BLaER1 (cell line): ENCODE measurements at regions not wholly inside any gene's neighbourhood (a gene's known extent, or its start where the extent isn't known, plus 50 kb on each side); places are given as distances from the start of the nearest gene placed in this dataset.

Source experiments
- H3K27ac ChIP-seq: shearing (Covaris generic); formaldehyde crosslinking; 2 replicates; pipeline ENCODE4 v1.8.1; 2022
- H3K27me3 ChIP-seq: shearing (Covaris generic); formaldehyde crosslinking; 2 replicates; pipeline ENCODE4 v1.8.1; 2022
- H3K36me3 ChIP-seq: shearing (Covaris generic); formaldehyde crosslinking; 2 replicates; pipeline ENCODE4 v1.8.1; 2022
- H3K4me1 ChIP-seq: shearing (Covaris generic); formaldehyde crosslinking; 2 replicates; pipeline ENCODE4 v1.8.1; 2022
- H3K4me2 ChIP-seq: shearing (Covaris generic); formaldehyde crosslinking; 2 replicates; pipeline ENCODE4 v1.8.1; 2022
- H3K4me3 ChIP-seq: shearing (Covaris generic); formaldehyde crosslinking; 2 replicates; pipeline ENCODE4 v1.8.1; 2022
- H3K9ac ChIP-seq: shearing (Covaris generic); formaldehyde crosslinking; 2 replicates; pipeline ENCODE4 v1.8.1; 2022
- H3K9me3 ChIP-seq: shearing (Covaris generic); formaldehyde crosslinking; 2 replicates; pipeline ENCODE4 v1.8.1; 2022
- H4K20me1 ChIP-seq: shearing (Covaris generic); formaldehyde crosslinking; 2 replicates; pipeline ENCODE4 v1.8.1; 2022
- Cebpa-rat ChIP-seq: shearing (Covaris generic); IDR thresholded peaks from 2 replicates; pipeline ENCODE4 v1.8.1; 2022

DNA sequence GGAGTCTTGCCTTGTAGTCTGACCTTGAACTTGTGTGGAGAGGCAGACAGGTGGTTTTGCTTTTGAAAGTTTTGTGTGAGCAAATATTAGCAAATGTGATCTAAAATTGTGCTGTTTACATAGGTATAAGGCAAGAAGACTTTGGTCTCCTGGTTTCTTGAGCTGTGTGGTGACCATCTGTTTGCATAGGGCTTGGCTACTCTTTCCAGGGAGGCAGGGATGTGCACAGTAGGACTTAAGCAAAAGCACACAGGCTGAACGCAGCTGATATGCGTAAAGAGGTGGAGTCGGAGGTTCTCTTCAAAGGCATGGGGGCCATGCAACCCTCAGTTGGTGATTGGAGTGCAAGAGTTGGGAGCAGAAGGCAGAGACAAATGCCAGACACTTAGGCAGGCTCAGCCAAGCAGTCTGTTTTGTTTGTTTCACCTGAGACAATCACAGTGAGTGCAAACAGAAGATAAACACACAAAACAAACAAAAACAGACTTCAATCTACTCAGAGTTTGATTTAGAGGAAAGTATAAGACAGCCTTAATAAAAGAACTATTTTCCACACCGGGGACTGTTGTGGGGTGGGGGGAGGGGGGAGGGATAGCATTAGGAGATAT is 744.2 kb downstream of the MTRR start:
- Histone ChIP-seq H4K20me1 (no peaks in the 10 kb centered on the region), H3K9ac (no peak overlapping the region)

GRCh38 chr5:8615142-8615858 is 746.4 kb downstream of the MTRR start:
- H3K27me3 ChIP-seq = no peaks in the 10 kb centered on the region
- H3K36me3 ChIP-seq = no peaks in the 10 kb centered on the region
- no peak overlapping the region for H3K9ac ChIP-seq
- H4K20me1 ChIP-seq = no peaks in the 10 kb centered on the region
- no peak for TF ChIP-seq Cebpa-rat
- H3K27ac ChIP-seq = no peak overlapping the region
- no peaks in the 10 kb centered on the region for H3K4me1 ChIP-seq
- H3K4me3 ChIP-seq = no peak overlapping the region
- no peaks in the 10 kb centered on the region for H3K9me3 ChIP-seq
- H3K4me2 ChIP-seq = no peak overlapping the region

More for the DNA sequence above, 744.2 kb downstream of the MTRR start:
- H3K4me3 ChIP-seq = no peak overlapping the region
- no peak overlapping the region for H3K4me2 ChIP-seq
- no peaks in the 10 kb centered on the region for H3K4me1 ChIP-seq
- no peaks in the 10 kb centered on the region for H3K36me3 ChIP-seq
- no peak for TF ChIP-seq Cebpa-rat
- no peaks in the 10 kb centered on the region for H3K9me3 ChIP-seq
- no peak overlapping the region for H3K27ac ChIP-seq
- H3K27me3 ChIP-seq = no peaks in the 10 kb centered on the region

GRCh38 chr5:8628521-8628920 is 759.6 kb downstream of the MTRR start:
- no peak overlapping the region for H3K4me2 ChIP-seq
- TF ChIP-seq Cebpa-rat = no peak
- H3K9ac ChIP-seq = no peak overlapping the region
- no peaks in the 10 kb centered on the region for H3K27me3 ChIP-seq
- no peaks in the 10 kb centered on the region for H3K9me3 ChIP-seq
- no peaks in the 10 kb centered on the region for H3K36me3 ChIP-seq
- no peaks in the 10 kb centered on the region for H4K20me1 ChIP-seq
- H3K4me3 ChIP-seq = no peak overlapping the region
- H3K27ac ChIP-seq = no peak overlapping the region
- H3K4me1 ChIP-seq = peaks cover 8% of the 10 kb centered on the region

GRCh38 chr5:8633259-8633658 is 764.3 kb downstream of the MTRR start:
- Histone ChIP-seq H3K4me3 (no peak overlapping the region), H3K9ac (no peak overlapping the region), H3K4me2 (peak overlapping the region; percentile 48), H3K27ac (no peak overlapping the region; the same call in 1 of the 2 replicates), H3K36me3 (no peaks in the 10 kb centered on the region), H4K20me1 (no peaks in the 10 kb centered on the region), H3K27me3 (no peaks in the 10 kb centered on the region), H3K4me1 (peaks cover 16% of the 10 kb centered on the region), H3K9me3 (no peaks in the 10 kb centered on the region)
- TF ChIP-seq Cebpa-rat = no peak

DNA sequence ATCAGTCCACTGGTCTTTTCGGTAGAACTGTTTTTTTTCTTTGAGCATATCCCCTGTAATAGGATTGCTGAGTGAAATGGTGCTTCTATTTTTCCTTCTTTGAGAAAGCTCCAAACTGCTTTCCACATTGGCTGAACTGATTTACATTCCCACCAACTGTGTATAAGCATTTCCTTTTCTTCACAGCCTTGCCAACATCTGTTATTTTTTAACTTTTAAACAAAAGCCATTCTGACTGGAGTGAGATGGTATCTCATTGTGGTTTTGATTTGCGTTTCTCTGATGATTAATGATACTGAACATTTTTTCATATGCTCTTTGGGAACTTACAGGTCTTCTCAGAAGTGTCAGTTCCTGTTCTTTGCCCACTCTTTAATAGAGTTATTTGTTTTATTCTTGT is 764.7 kb downstream of the MTRR start:
- Histone ChIP-seq H3K4me1 (peaks cover 16% of the 10 kb centered on the region), H3K4me2 (peak overlapping the region; percentile 48), H3K4me3 (no peak overlapping the region), H4K20me1 (no peaks in the 10 kb centered on the region), H3K36me3 (no peaks in the 10 kb centered on the region), H3K9ac (no peak overlapping the region), H3K9me3 (no peaks in the 10 kb centered on the region), H3K27me3 (no peaks in the 10 kb centered on the region), H3K27ac (no peak overlapping the region; the same call in 1 of the 2 replicates)
- no peak for TF ChIP-seq Cebpa-rat

- H3K4me2 ChIP-seq = no peak overlapping the region
- H3K36me3 ChIP-seq = no peaks in the 10 kb centered on the region
- no peaks in the 10 kb centered on the region for H4K20me1 ChIP-seq
- H3K27me3 ChIP-seq = no peaks in the 10 kb centered on the region
- no peaks in the 10 kb centered on the region; the same call in 1 of the 2 replicates for H3K9me3 ChIP-seq
- no peak for TF ChIP-seq Cebpa-rat
- H3K4me3 ChIP-seq = no peak overlapping the region
- H3K9ac ChIP-seq = no peak overlapping the region
- peaks cover 16% of the 10 kb centered on the region for H3K4me1 ChIP-seq
- H3K27ac ChIP-seq = no peak overlapping the region
Measured at GRCh38 chr5:8634219-8634618, 765.3 kb downstream of the MTRR start.

DNA sequence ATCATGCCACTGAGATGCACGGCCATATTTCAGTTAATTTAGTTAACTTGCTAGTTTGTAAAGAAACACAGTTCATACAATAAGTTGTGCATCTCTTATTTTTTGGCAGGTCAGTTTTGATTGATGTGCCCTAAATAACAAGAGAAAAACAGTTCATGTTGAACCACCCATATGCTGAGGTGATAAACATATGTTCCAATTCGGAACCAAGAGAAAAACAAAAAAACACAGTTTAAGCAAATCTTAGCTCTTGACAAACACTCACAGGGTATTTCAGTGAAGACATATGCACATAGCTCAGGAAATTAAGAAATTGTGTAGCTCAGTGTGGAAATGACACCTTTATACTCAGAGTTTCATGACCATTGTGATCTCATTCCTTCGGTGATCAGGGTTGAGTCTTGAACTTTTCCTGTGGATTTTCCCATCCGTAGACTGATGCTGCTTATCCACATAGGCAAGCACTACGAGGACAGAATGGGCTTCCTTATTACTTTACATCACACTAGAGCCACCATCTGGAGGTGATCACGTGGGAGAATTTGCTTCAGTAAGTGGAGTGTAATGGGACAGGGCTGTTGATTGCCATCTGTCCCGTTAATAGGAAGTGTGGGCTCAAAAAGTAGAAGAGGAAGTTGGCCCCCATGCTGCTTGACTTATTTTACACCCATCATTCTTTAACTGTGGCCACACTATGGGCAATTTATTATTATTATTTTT is 773.0 kb downstream of the MTRR start:
- Histone ChIP-seq H3K27me3 (no peaks in the 10 kb centered on the region), H3K4me1 (no peaks in the 10 kb centered on the region), H3K9me3 (no peaks in the 10 kb centered on the region; the same call in 1 of the 2 replicates), H3K4me2 (no peak overlapping the region), H3K9ac (no peak overlapping the region), H3K27ac (no peak overlapping the region), H4K20me1 (no peaks in the 10 kb centered on the region), H3K36me3 (no peaks in the 10 kb centered on the region), H3K4me3 (no peak overlapping the region)
- TF ChIP-seq Cebpa-rat = no peak

DNA sequence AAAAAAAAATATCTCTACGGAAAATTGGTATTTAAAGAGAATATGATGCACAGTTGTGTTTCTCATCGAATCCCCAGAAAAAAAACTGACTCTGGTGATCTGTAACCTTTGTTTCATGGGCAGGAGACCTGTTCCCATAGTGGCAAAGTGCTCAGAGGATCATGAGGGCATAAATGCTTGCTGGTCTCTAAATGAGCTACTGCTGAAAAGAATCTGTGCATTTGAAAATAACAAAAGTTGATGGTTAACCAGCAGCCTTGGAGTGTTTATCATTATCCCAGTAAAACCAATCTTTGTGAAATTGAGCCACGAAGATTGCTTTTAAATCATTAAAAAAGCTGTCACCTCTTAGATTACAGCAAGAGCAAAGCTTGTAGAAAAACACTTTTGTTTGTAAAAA is 775.4 kb downstream of the MTRR start:
- no peaks in the 10 kb centered on the region for H3K27me3 ChIP-seq
- H4K20me1 ChIP-seq = no peaks in the 10 kb centered on the region
- H3K36me3 ChIP-seq = no peaks in the 10 kb centered on the region
- no peak overlapping the region for H3K27ac ChIP-seq
- no peak overlapping the region for H3K4me2 ChIP-seq
- H3K4me1 ChIP-seq = no peaks in the 10 kb centered on the region
- no peak for TF ChIP-seq Cebpa-rat
- no peak overlapping the region for H3K9ac ChIP-seq
- H3K4me3 ChIP-seq = no peak overlapping the region
- no peaks in the 10 kb centered on the region for H3K9me3 ChIP-seq

- no peaks in the 10 kb centered on the region for H3K36me3 ChIP-seq
- H3K27me3 ChIP-seq = no peaks in the 10 kb centered on the region
- H3K4me2 ChIP-seq = no peak overlapping the region
- no peaks in the 10 kb centered on the region for H3K4me1 ChIP-seq
- H4K20me1 ChIP-seq = no peaks in the 10 kb centered on the region
- H3K9ac ChIP-seq = no peak overlapping the region
- no peak overlapping the region for H3K4me3 ChIP-seq
- no peak overlapping the region for H3K27ac ChIP-seq
- H3K9me3 ChIP-seq = no peaks in the 10 kb centered on the region
- no peak for TF ChIP-seq Cebpa-rat
Measured at GRCh38 chr5:8647111-8647510, 778.2 kb downstream of the MTRR start.

DNA sequence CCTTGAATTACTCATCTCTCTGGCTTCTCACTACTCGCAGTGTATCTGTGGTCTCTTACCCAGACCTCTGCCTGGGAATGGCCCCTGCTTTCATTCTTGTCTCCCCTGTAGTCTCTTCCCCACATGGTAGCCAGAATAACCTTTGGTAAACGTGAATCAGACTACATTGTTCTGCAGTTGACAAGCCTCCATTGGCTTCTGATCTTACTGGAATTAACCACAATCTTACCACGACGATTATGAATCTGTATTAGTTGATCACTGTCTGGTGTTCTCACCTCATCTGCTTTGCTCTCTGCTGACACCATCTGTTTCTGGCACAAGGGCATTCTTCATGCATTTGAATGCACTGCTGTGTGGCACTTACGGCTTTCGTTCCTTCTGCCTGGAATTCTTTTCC is 781.2 kb downstream of the MTRR start:
- H3K4me2 ChIP-seq = no peak overlapping the region
- H3K36me3 ChIP-seq = no peaks in the 10 kb centered on the region
- no peaks in the 10 kb centered on the region for H3K4me1 ChIP-seq
- no peak for TF ChIP-seq Cebpa-rat
- H3K4me3 ChIP-seq = no peak overlapping the region
- no peaks in the 10 kb centered on the region for H3K9me3 ChIP-seq
- no peak overlapping the region for H3K27ac ChIP-seq
- no peaks in the 10 kb centered on the region for H4K20me1 ChIP-seq
- H3K27me3 ChIP-seq = no peaks in the 10 kb centered on the region
- no peak overlapping the region for H3K9ac ChIP-seq
